ENCODE measurements at regions not wholly inside any gene's neighbourhood (a gene's known extent, or its start where the extent isn't known, plus 50 kb on each side); places are given as distances from the start of the nearest gene placed in this dataset.

GRCh38 chr2:107320881-107321280, 434.9 kb upstream of the ST6GAL2 start:
- TF ChIP-seq CTCF (IDR thresholded peaks at IDR 0.05) (no peak), POLR2A (IDR thresholded peaks at IDR 0.05) (no peak)

Measured in esophagus squamous epithelium (tissue), 4 donors.